ENCODE measurements at regions not wholly inside any gene's neighbourhood (a gene's known extent, or its start where the extent isn't known, plus 50 kb on each side); places are given as distances from the start of the nearest gene placed in this dataset.

GRCh38 chrX:2609431-2610238 is 81.5 kb upstream of the CD99 start:
- TF ChIP-seq EP300 (IDR thresholded peaks at IDR 0.05) (no peak), POLR2A (IDR thresholded peaks at IDR 0.05) (no peak)

Data from suprapubic skin (tissue), 2 donors.